GM23248 (cell line): ENCODE measurements at regions not wholly inside any gene's neighbourhood (a gene's known extent, or its start where the extent isn't known, plus 50 kb on each side); places are given as distances from the start of the nearest gene placed in this dataset.

Source experiments
- DNase-seq: peaks from one replicate; pipeline ENCODE4 v3.0.0-alpha.2; 2015
- H2AFZ ChIP-seq: fragments of 200-600 bp; sonication (generic); 2 replicates; pipeline ENCODE4 v1.6.1; 2016; ENCODE audit warnings: antibody characterized with exemption
- H3F3A ChIP-seq: fragments of 200-600 bp; sonication (generic); 2 replicates; pipeline ENCODE4 v1.6.1; 2016; ENCODE audit warnings: mild to moderate bottlenecking, antibody characterized with exemption, mixed run types; ENCODE audit not compliant: insufficient read depth
- H3K27ac ChIP-seq: fragments of 200-600 bp; sonication (generic); 2 replicates; pipeline ENCODE4 v1.5.1; 2016; ENCODE audit warnings: mild to moderate bottlenecking
- H3K27me3 ChIP-seq: fragments of 200-600 bp; sonication (generic); replicated peaks from 2 replicates; pipeline ENCODE4 v1.6.1; 2016; ENCODE audit warnings: mild to moderate bottlenecking; ENCODE audit not compliant: insufficient read depth
- H3K36me3 ChIP-seq: fragments of 200-600 bp; sonication (generic); 2 replicates; pipeline ENCODE4 v1.6.1; 2016; ENCODE audit warnings: low read depth, mild to moderate bottlenecking
- H3K4me1 ChIP-seq: fragments of 200-600 bp; sonication (generic); 2 replicates; pipeline ENCODE4 v1.6.1; 2016; ENCODE audit warnings: mild to moderate bottlenecking; ENCODE audit not compliant: insufficient read depth
- H3K4me2 ChIP-seq: fragments of 200-600 bp; sonication (generic); one replicate; pipeline ENCODE4 v1.6.1; 2016; ENCODE audit warnings: mild to moderate bottlenecking; ENCODE audit not compliant: unreplicated experiment
- H3K4me3 ChIP-seq: fragments of 200-600 bp; sonication (generic); 2 replicates; pipeline ENCODE4 v1.5.1; 2016; ENCODE audit warnings: mild to moderate bottlenecking
- H3K79me2 ChIP-seq: fragments of 200-600 bp; sonication (generic); 2 replicates; pipeline ENCODE4 v1.6.1; 2016; ENCODE audit warnings: mild to moderate bottlenecking; ENCODE audit not compliant: insufficient read depth
- H3K9ac ChIP-seq: fragments of 200-600 bp; sonication (generic); 2 replicates; pipeline ENCODE4 v1.6.1; 2016; ENCODE audit warnings: mild to moderate bottlenecking
- H3K9me2 ChIP-seq: fragments of 200-600 bp; sonication (generic); 2 replicates; pipeline ENCODE4 v1.6.1; 2016; ENCODE audit warnings: mixed run types, mild to moderate bottlenecking, moderate library complexity; ENCODE audit not compliant: insufficient read depth
- H3K9me3 ChIP-seq: fragments of 200-600 bp; sonication (generic); one replicate; pipeline ENCODE4 v1.6.1; 2017; ENCODE audit warnings: low read depth
- H4K20me1 ChIP-seq: fragments of 200-600 bp; sonication (generic); 2 replicates; pipeline ENCODE4 v1.6.0; 2016; ENCODE audit not compliant: insufficient read depth
- EZH2 ChIP-seq: fragments of 200-600 bp; sonication (generic); IDR thresholded peaks from 2 replicates; pipeline ENCODE4 v1.6.1; 2018; ENCODE audit warnings: antibody characterized with exemption, mild to moderate bottlenecking; ENCODE audit not compliant: insufficient read depth, poor library complexity, severe bottlenecking
- EZH2phosphoT487 ChIP-seq: fragments of 200-600 bp; sonication (generic); IDR thresholded peaks from 2 replicates; pipeline ENCODE4 v1.6.1; 2018; ENCODE audit warnings: antibody characterized with exemption, moderate library complexity, mild to moderate bottlenecking, low read depth; ENCODE audit not compliant: insufficient read depth
- WGBS, 2 experiments: methylation state at CpG; one replicate each; pipeline ENCODE4 v1.1.6; 2015 to 2017; ENCODE audit warnings: low lambda C conversion rate in 2 of 2, low coverage in 1 of 2; ENCODE audit errors: missing lambda C conversion rate in 2 of 2; 5-methylcytosine and 5-hydroxymethylcytosine counted together
- in situ Hi-C: fragments of 300-500 bp; cut with MboI; formaldehyde crosslinking; loops from 2 replicates; pipeline ENCODE4 v1.15.0; 2020

DNA sequence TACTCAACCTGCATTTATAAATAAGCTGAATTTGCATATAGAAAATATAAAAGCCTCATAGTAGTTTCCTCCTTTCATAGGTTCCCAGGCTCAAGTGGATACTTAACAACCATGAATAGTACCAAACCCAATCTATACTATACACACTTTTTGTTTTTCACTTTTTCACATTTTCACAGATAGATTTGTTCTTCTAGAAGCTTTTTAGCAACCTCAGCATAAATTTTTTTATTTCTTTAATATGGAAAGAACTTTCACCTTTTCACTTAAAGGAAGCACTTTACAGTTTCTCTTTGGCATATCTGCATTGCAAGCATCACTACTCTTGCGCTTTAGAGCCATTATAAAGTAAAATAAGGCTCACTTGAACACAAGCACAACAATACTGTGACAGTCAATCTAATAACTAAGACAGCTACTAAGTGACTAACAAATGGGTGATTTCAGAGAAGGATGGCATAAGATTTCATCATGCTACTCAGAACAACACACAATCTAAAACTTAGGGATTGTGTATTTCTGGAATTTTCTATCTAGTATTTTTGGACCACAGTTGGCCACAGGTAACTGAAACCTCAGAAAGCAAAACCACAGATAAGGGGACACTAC, 1063.6 kb downstream of the FAM181B start:
- no peaks in the 10 kb centered on the region for H3K4me1 ChIP-seq
- 19 to 23% methylated on average over 1 of the region's 1 CpG for WGBS, 2 experiments
- no peak overlapping the region for H3K27ac ChIP-seq
- H4K20me1 ChIP-seq = no peaks in the 10 kb centered on the region
- no peak overlapping the region for H2AFZ ChIP-seq
- H3K9me2 ChIP-seq = no peaks in the 10 kb centered on the region
- H3K36me3 ChIP-seq = no peaks in the 10 kb centered on the region
- no peaks in the 10 kb centered on the region for H3K9me3 ChIP-seq
- H3K27me3 ChIP-seq = no peaks in the 10 kb centered on the region
- in situ Hi-C loops = no loop called here
- DNase-seq = no peak
- H3K4me3 ChIP-seq = no peak overlapping the region
- no peaks in the 10 kb centered on the region for H3F3A ChIP-seq
- TF ChIP-seq EZH2 = no peak
- TF ChIP-seq EZH2phosphoT487 = no peak
- no peak overlapping the region for H3K9ac ChIP-seq
- no peak overlapping the region for H3K4me2 ChIP-seq
- H3K79me2 ChIP-seq = no peaks in the 10 kb centered on the region

- in situ Hi-C loops = no loop called here
- H3K27ac ChIP-seq = no peak overlapping the region
These were observed 1074.9 kb downstream of the FAM181B start for GRCh38 chr11:81658722-81659121.

GRCh38 chr11:81655351-81655750, 1078.3 kb downstream of the FAM181B start:
- Histone ChIP-seq H3K9me2 (no peaks in the 10 kb centered on the region), H3K4me2 (no peak overlapping the region), H3K9me3 (no peaks in the 10 kb centered on the region), H4K20me1 (no peaks in the 10 kb centered on the region), H3K79me2 (no peaks in the 10 kb centered on the region), H3K36me3 (no peaks in the 10 kb centered on the region), H3K4me3 (no peak overlapping the region), H2AFZ (no peak overlapping the region), H3K4me1 (no peaks in the 10 kb centered on the region), H3F3A (no peaks in the 10 kb centered on the region), H3K27ac (no peak overlapping the region), H3K9ac (no peak overlapping the region), H3K27me3 (no peaks in the 10 kb centered on the region)
- in situ Hi-C loops = no loop called here
- no peak for DNase-seq
- TF ChIP-seq EZH2phosphoT487 (no peak), EZH2 (no peak)

More at GRCh38 chr11:81658722-81659121, 1074.9 kb downstream of the FAM181B start:
- H3K9me3 ChIP-seq = no peaks in the 10 kb centered on the region
- no peaks in the 10 kb centered on the region for H3K4me1 ChIP-seq
- H2AFZ ChIP-seq = no peak overlapping the region
- H3K4me2 ChIP-seq = no peak overlapping the region
- no peaks in the 10 kb centered on the region for H4K20me1 ChIP-seq
- H3K9me2 ChIP-seq = no peaks in the 10 kb centered on the region
- H3K4me3 ChIP-seq = no peak overlapping the region
- H3K27me3 ChIP-seq = no peaks in the 10 kb centered on the region
- no peaks in the 10 kb centered on the region for H3F3A ChIP-seq
- DNase-seq = peak; percentile 36
- H3K36me3 ChIP-seq = no peaks in the 10 kb centered on the region
- no peaks in the 10 kb centered on the region for H3K79me2 ChIP-seq
- 0 to 9% methylated on average over 1 of the region's 1 CpG for WGBS, 2 experiments
- H3K9ac ChIP-seq = no peak overlapping the region
- TF ChIP-seq EZH2phosphoT487 (no peak), EZH2 (no peak)

- in situ Hi-C loops = no loop called here
- Histone ChIP-seq H2AFZ (no peak overlapping the region), H3K4me2 (no peak overlapping the region)
These were observed 1086.3 kb downstream of the FAM181B start for GRCh38 chr11:81647374-81647773.

More at GRCh38 chr11:81647374-81647773, 1086.3 kb downstream of the FAM181B start:
- Histone ChIP-seq H3K27ac (no peak overlapping the region), H3K4me3 (no peak overlapping the region), H3K27me3 (no peaks in the 10 kb centered on the region), H3K36me3 (no peaks in the 10 kb centered on the region), H3F3A (no peaks in the 10 kb centered on the region), H3K9me2 (no peaks in the 10 kb centered on the region), H3K9me3 (no peaks in the 10 kb centered on the region), H3K9ac (no peak overlapping the region), H3K79me2 (no peaks in the 10 kb centered on the region), H4K20me1 (no peaks in the 10 kb centered on the region; the same call in 1 of the 2 replicates), H3K4me1 (no peaks in the 10 kb centered on the region)
- peak; percentile 1 for DNase-seq
- 21 to 27% methylated on average over 3 of the region's 3 CpGs for WGBS, 2 experiments
- TF ChIP-seq EZH2phosphoT487 = no peak
- no peak for TF ChIP-seq EZH2
